ENCODE measurements at regions not wholly inside any gene's neighbourhood (a gene's known extent, or its start where the extent isn't known, plus 50 kb on each side); places are given as distances from the start of the nearest gene placed in this dataset.

DNA sequence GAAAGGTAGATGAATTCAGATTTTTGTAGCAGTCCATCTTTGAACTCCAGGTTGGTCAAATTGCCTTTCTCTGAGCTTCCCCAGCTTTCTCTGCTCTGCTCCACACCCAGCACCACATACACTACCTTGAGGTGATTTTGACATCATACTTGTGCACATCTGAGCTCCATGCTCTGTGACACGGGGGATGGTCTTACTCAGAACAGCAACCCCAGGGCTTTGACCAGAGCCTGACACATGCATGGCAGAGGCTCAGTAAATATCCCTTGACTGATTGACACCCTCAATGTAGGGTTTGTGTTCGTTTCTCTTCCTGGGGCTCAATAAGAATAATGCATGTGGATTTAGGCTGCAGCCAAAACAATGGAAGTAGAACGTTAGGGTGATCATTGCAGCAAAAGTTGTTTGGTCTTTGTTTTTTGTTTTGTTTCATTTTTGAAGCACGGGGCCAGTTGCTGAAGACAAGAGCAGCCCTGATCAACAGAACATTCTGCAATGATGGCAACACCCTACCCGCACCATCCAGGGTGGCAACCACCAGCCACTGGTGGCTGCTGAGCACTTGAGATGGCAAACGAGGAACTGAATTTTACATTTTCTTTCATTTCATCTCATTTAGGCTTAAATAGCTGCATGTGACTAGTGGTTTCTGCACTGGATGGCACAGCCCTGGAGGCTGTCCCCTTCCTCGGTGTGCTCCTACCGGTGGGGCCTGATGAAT lies 224.8 kb upstream of the TNRC6C start:
- TF ChIP-seq ZNF224 (CRISPR knock-in tag; IDR thresholded peaks at IDR 0.05): no peak
- TF ChIP-seq GATAD2B (IDR thresholded peaks at IDR 0.05; ENCODE audit: borderline replicate concordance): no peak
- TF ChIP-seq CREB1 (IDR thresholded peaks at IDR 0.05): no peak
- TF ChIP-seq CREB1 (CRISPR knock-in tag; IDR thresholded peaks at IDR 0.05): no peak
- no peak for TF ChIP-seq ZC3H4 (CRISPR knock-in tag; IDR thresholded peaks at IDR 0.05; ENCODE audit: borderline replicate concordance)
- TF ChIP-seq ZNF280B (CRISPR knock-in tag; IDR thresholded peaks at IDR 0.05): no peak
- TF ChIP-seq U2AF1 (optimal IDR thresholded peaks at IDR 0.05; ENCODE audit: low read depth, low read length): no peak
- TF ChIP-seq ZEB2 (IDR thresholded peaks at IDR 0.05): no peak
- no peak for TF ChIP-seq CCAR2 (IDR thresholded peaks at IDR 0.05; ENCODE audit: low read depth, low read length)
- no peak for TF ChIP-seq BCLAF1 (IDR thresholded peaks at IDR 0.05; ENCODE audit: borderline replicate concordance in 1 of 2, control insufficient read depth in 1 of 2, low read depth in 2 of 2, low read length in 1 of 2)
- no peak for TF ChIP-seq RAD21 (CRISPR knock-in tag; conservative IDR thresholded peaks at IDR 0.05 in 1 of 2, IDR thresholded peaks at IDR 0.05 in 1 of 2)
- TF ChIP-seq, protein P1, sequence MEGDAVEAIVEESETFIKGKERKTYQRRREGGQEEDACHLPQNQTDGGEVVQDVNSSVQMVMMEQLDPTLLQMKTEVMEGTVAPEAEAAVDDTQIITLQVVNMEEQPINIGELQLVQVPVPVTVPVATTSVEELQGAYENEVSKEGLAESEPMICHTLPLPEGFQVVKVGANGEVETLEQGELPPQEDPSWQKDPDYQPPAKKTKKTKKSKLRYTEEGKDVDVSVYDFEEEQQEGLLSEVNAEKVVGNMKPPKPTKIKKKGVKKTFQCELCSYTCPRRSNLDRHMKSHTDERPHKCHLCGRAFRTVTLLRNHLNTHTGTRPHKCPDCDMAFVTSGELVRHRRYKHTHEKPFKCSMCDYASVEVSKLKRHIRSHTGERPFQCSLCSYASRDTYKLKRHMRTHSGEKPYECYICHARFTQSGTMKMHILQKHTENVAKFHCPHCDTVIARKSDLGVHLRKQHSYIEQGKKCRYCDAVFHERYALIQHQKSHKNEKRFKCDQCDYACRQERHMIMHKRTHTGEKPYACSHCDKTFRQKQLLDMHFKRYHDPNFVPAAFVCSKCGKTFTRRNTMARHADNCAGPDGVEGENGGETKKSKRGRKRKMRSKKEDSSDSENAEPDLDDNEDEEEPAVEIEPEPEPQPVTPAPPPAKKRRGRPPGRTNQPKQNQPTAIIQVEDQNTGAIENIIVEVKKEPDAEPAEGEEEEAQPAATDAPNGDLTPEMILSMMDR (IDR thresholded peaks at IDR 0.05 in 2 of 3, conservative IDR thresholded peaks at IDR 0.05 in 1 of 3; ENCODE audit: insufficient read depth in 2 of 3, low read depth in 1 of 3, low read length in 3 of 3): no peak
- no peak for TF ChIP-seq SRSF7 (optimal IDR thresholded peaks at IDR 0.05; ENCODE audit: low read depth, low read length)
- no peak for TF ChIP-seq NR2C1 (IDR thresholded peaks at IDR 0.05)
- no peak for TF ChIP-seq NR2C1 (tag; IDR thresholded peaks at IDR 0.05)
